ENCODE measurements at regions not wholly inside any gene's neighbourhood (a gene's known extent, or its start where the extent isn't known, plus 50 kb on each side); places are given as distances from the start of the nearest gene placed in this dataset.

GRCh38 chr4:121517241-121517640 is 136.4 kb upstream of the QRFPR start (continued):
- TF ChIP-seq PBX3 (IDR thresholded peaks at IDR 0.05; ENCODE audit: insufficient replicate concordance, low read depth, low read length): no peak
- no peak for TF ChIP-seq IRF4 (IDR thresholded peaks at IDR 0.05; ENCODE audit: low read depth, low read length)
- TF ChIP-seq E4F1 (IDR thresholded peaks at IDR 0.05; ENCODE audit: borderline replicate concordance, partially characterized antibody): no peak
- no peak for TF ChIP-seq SMAD5 (IDR thresholded peaks at IDR 0.05; ENCODE audit: low read depth)
- no peak for TF ChIP-seq STAT3 (IDR thresholded peaks at IDR 0.05; ENCODE audit: low read depth, low read length)
- no peak for TF ChIP-seq CEBPZ (IDR thresholded peaks at IDR 0.05; ENCODE audit: low read depth, low read length)

All from GM12878 (cell line).